ENCODE measurements at regions not wholly inside any gene's neighbourhood (a gene's known extent, or its start where the extent isn't known, plus 50 kb on each side); places are given as distances from the start of the nearest gene placed in this dataset.

GRCh38 chr4:111921714-111922113 lies 223.5 kb upstream of the FAM241A start (continued):
- TF ChIP-seq BDP1 (IDR thresholded peaks at IDR 0.05; ENCODE audit: insufficient read depth, insufficient read length) (no peak), ZMIZ1 (IDR thresholded peaks at IDR 0.05; ENCODE audit: low read depth in 2 of 2, low read length in 2 of 2) (no peak)

- DNase-seq (ENCODE audit: extremely low read depth in 1 of 4, low spot score in 3 of 4) = no peak
- no peak overlapping the region for H3K27ac ChIP-seq (ENCODE audit: extremely low read depth, low read depth, low read length)
- no TSS peak for BruUV-seq (replicated peaks)
- in situ Hi-C loops (cut with MboI) = no loop called here
- ChIA-PET POLR2A (no interaction called here), CTCF (ENCODE audit: low intra/inter-chr PET ratio) (no interaction called here)
- intact Hi-C loops (cut with micrococcal nuclease) = no loop called here
- H3K4me2 ChIP-seq (ENCODE audit: insufficient read depth, low read length) = no peak overlapping the region
- no peak overlapping the region for H2AFZ ChIP-seq (ENCODE audit: low read depth, low read length)
- WGBS (ENCODE audit: insufficient coverage, low coverage, missing lambda C conversion rate) = 0% methylated on average over 6 of the region's 6 CpGs
- H3K36me3 ChIP-seq (ENCODE audit: control insufficient read depth, insufficient read depth, low read length) = no peaks in the 10 kb centered on the region
- no peaks in the 10 kb centered on the region for H4K20me1 ChIP-seq (replicated peaks; ENCODE audit: control insufficient read depth, insufficient read depth, low read length)
- no peaks in the 10 kb centered on the region for H3K27me3 ChIP-seq (ENCODE audit: control insufficient read depth in 2 of 2, insufficient read depth in 2 of 2, low read length in 2 of 2)
- ATAC-seq = no peak
- no peaks in the 10 kb centered on the region for H3K79me2 ChIP-seq (ENCODE audit: control insufficient read depth, insufficient read depth, low read length)
- no peak for FAIRE-seq
- H3K9me1 ChIP-seq (ENCODE audit: control insufficient read depth, insufficient read depth, low read length) = no peaks in the 10 kb centered on the region
- H3K4me3 ChIP-seq = no peak overlapping the region
- no peak overlapping the region for H3K9ac ChIP-seq (ENCODE audit: insufficient read depth in 1 of 2, low read depth in 2 of 2, low read length in 2 of 2)
- no peaks in the 10 kb centered on the region for H3K4me1 ChIP-seq (replicated peaks in 1 of 2; ENCODE audit: control insufficient read depth in 2 of 2, insufficient read depth in 2 of 2, low read length in 2 of 2)
- H3K9me3 ChIP-seq (replicated peaks; ENCODE audit: control insufficient read depth, insufficient read depth, low read depth, low read length) = no peaks in the 10 kb centered on the region
- no peak for TF ChIP-seq MXD1 (CRISPR knock-in tag; IDR thresholded peaks at IDR 0.05; ENCODE audit: borderline replicate concordance, poor library complexity, severe bottlenecking)
- TF ChIP-seq STAG1 (CRISPR knock-in tag; IDR thresholded peaks at IDR 0.05; ENCODE audit: borderline replicate concordance) = no peak
- no peak for TF ChIP-seq ZBTB49 (CRISPR knock-in tag; IDR thresholded peaks at IDR 0.05; ENCODE audit: borderline replicate concordance)
- TF ChIP-seq PPARD (CRISPR knock-in tag; IDR thresholded peaks at IDR 0.05) = no peak
- TF ChIP-seq BMI1 (IDR thresholded peaks at IDR 0.05; ENCODE audit: low read length) = no peak
- TF ChIP-seq HCFC1 (IDR thresholded peaks at IDR 0.05; ENCODE audit: low read depth, low read length) = no peak
- TF ChIP-seq NFRKB (IDR thresholded peaks at IDR 0.05; ENCODE audit: low read depth) = no peak
- TF ChIP-seq TCF7L2 (IDR thresholded peaks at IDR 0.05; ENCODE audit: low read depth, low read length) = no peak
- no peak for TF ChIP-seq RAD21 (CRISPR knock-in tag; conservative IDR thresholded peaks at IDR 0.05 in 1 of 2, IDR thresholded peaks at IDR 0.05 in 1 of 2)
- TF ChIP-seq ZNF699 (CRISPR knock-in tag; IDR thresholded peaks at IDR 0.05; ENCODE audit: insufficient replicate concordance) = no peak
- no peak for TF ChIP-seq HSF4 (CRISPR knock-in tag; IDR thresholded peaks at IDR 0.05; ENCODE audit: borderline replicate concordance)
- TF ChIP-seq MAZ (CRISPR knock-in tag; conservative IDR thresholded peaks at IDR 0.05 in 1 of 2, IDR thresholded peaks at IDR 0.05 in 1 of 2) = no peak
- no peak for TF ChIP-seq POLR3A (IDR thresholded peaks at IDR 0.05; ENCODE audit: borderline replicate concordance, extremely low read depth, insufficient read depth, insufficient read length)
- no peak for TF ChIP-seq PTRF (tag; IDR thresholded peaks at IDR 0.05)
Observed at GRCh38 chr4:111923786-111924185, 221.5 kb upstream of the FAM241A start.
